ENCODE measurements at regions not wholly inside any gene's neighbourhood (a gene's known extent, or its start where the extent isn't known, plus 50 kb on each side); places are given as distances from the start of the nearest gene placed in this dataset.
"Not testable (repeated sequence)": the region's sequence is repeated elsewhere in the genome, so short reads cannot be mapped to it uniquely, and the experiment has no call there.

- no peak for DNase-seq
Measured at GRCh38 chr13:67506407-67506806, 276.3 kb upstream of the PCDH9 start.

GRCh38 chr13:67505376-67505775, 275.2 kb upstream of the PCDH9 start:
- DNase-seq = no peak

GRCh38 chr13:67498948-67499347, 268.8 kb upstream of the PCDH9 start:
- DNase-seq = no peak

- DNase-seq = no peak
Measured at GRCh38 chr13:67493835-67494234, 263.7 kb upstream of the PCDH9 start.

GRCh38 chr13:67489016-67489415, 258.9 kb upstream of the PCDH9 start:
- no peak for DNase-seq

GRCh38 chr13:67481445-67481844, 251.3 kb upstream of the PCDH9 start:
- DNase-seq = no peak

GRCh38 chr13:67474115-67474514, 244.0 kb upstream of the PCDH9 start:
- DNase-seq = no peak

GRCh38 chr13:67469623-67470022, 239.5 kb upstream of the PCDH9 start:
- no peak for DNase-seq

GRCh38 chr13:67466569-67466968, 236.4 kb upstream of the PCDH9 start:
- DNase-seq = no peak

- no peak for DNase-seq
Measured at GRCh38 chr13:67464154-67464553, 234.0 kb upstream of the PCDH9 start.

- DNase-seq = no peak
Measured at GRCh38 chr13:67462098-67462497, 232.0 kb upstream of the PCDH9 start.

- DNase-seq = not testable (repeated sequence)
Measured at GRCh38 chr13:67452526-67452925, 222.4 kb upstream of the PCDH9 start.

GRCh38 chr13:67445436-67445835, 215.3 kb upstream of the PCDH9 start:
- no peak for DNase-seq

GRCh38 chr13:67443923-67444322, 213.8 kb upstream of the PCDH9 start:
- no peak for DNase-seq

GRCh38 chr13:67440236-67440975, 210.3 kb upstream of the PCDH9 start:
- no peak for DNase-seq

GRCh38 chr13:67439365-67439764, 209.2 kb upstream of the PCDH9 start:
- no peak for DNase-seq

- DNase-seq = no peak
Measured at GRCh38 chr13:67438465-67438864, 208.3 kb upstream of the PCDH9 start.

GRCh38 chr13:67437244-67437643, 207.1 kb upstream of the PCDH9 start:
- no peak for DNase-seq

- DNase-seq = no peak
Measured at GRCh38 chr13:67421475-67421874, 191.3 kb upstream of the PCDH9 start.

- peak; percentile 10 for DNase-seq
Measured at GRCh38 chr13:67416047-67416925, 186.2 kb upstream of the PCDH9 start.

GRCh38 chr13:67410645-67411044, 180.5 kb upstream of the PCDH9 start:
- no peak for DNase-seq

GRCh38 chr13:67408798-67409197, 178.7 kb upstream of the PCDH9 start:
- no peak for DNase-seq

GRCh38 chr13:67402546-67402945, 172.4 kb upstream of the PCDH9 start:
- DNase-seq = no peak

GRCh38 chr13:67395577-67395976, 165.4 kb upstream of the PCDH9 start:
- DNase-seq = no peak
